ENCODE measurements at regions not wholly inside any gene's neighbourhood (a gene's known extent, or its start where the extent isn't known, plus 50 kb on each side); places are given as distances from the start of the nearest gene placed in this dataset.

- peak; percentile 98 for TF ChIP-seq REST (IDR thresholded peaks at IDR 0.05; ENCODE audit: borderline replicate concordance in 1 of 2, low read depth in 1 of 2, low read length in 2 of 2)
- no peak for TF ChIP-seq FOXA3 (CRISPR knock-in tag; IDR thresholded peaks at IDR 0.05)
- no peak for TF ChIP-seq TOE1 (CRISPR knock-in tag; IDR thresholded peaks at IDR 0.05)
- no peak for TF ChIP-seq TBX3 (IDR thresholded peaks at IDR 0.05; ENCODE audit: borderline replicate concordance)
- TF ChIP-seq ZNF329 (CRISPR knock-in tag; IDR thresholded peaks at IDR 0.05; ENCODE audit: low read depth) = no peak
- peak; percentile 35; the same call in 1 of the 2 replicates for TF ChIP-seq THRA (CRISPR knock-in tag; IDR thresholded peaks at IDR 0.05; ENCODE audit: borderline replicate concordance)
- TF ChIP-seq RBAK (CRISPR knock-in tag; IDR thresholded peaks at IDR 0.05) = no peak
- TF ChIP-seq ZNF253 (CRISPR knock-in tag; IDR thresholded peaks at IDR 0.05; ENCODE audit: borderline replicate concordance) = no peak
- TF ChIP-seq HOXD1 (CRISPR knock-in tag; IDR thresholded peaks at IDR 0.05) = no peak
- TF ChIP-seq ZNF570 (CRISPR knock-in tag; IDR thresholded peaks at IDR 0.05; ENCODE audit: borderline replicate concordance) = no peak
- TF ChIP-seq RELA (CRISPR knock-in tag; IDR thresholded peaks at IDR 0.05) = no peak
- TF ChIP-seq ZNF780A (CRISPR knock-in tag; IDR thresholded peaks at IDR 0.05) = no peak
- TF ChIP-seq PTBP1 (IDR thresholded peaks at IDR 0.05; ENCODE audit: low read depth, low read length, poor library complexity, severe bottlenecking) = no peak
- no peak for TF ChIP-seq ZNF362 (CRISPR knock-in tag; IDR thresholded peaks at IDR 0.05; ENCODE audit: borderline replicate concordance)
- TF ChIP-seq SP1 (IDR thresholded peaks at IDR 0.05) = no peak
- no peak for TF ChIP-seq SP1 (CRISPR knock-in tag; IDR thresholded peaks at IDR 0.05)
- TF ChIP-seq CCDC6 (CRISPR knock-in tag; IDR thresholded peaks at IDR 0.05) = no peak
- no peak for TF ChIP-seq POLR2G (IDR thresholded peaks at IDR 0.05; ENCODE audit: low read depth, low read length)
- no peak for TF ChIP-seq ZNF18 (CRISPR knock-in tag; IDR thresholded peaks at IDR 0.05; ENCODE audit: insufficient replicate concordance)
These were observed 65.9 kb upstream of the HPF1 start (continued) for GRCh38 chr4:169823685-169824084.

Data from HepG2 (cell line).